HEK293 (cell line): ENCODE measurements at regions not wholly inside any gene's neighbourhood (a gene's known extent, or its start where the extent isn't known, plus 50 kb on each side); places are given as distances from the start of the nearest gene placed in this dataset.

Experiments
- BCL11B ChIP-seq: fragments of 450-650 bp; formaldehyde crosslinking; IDR thresholded peaks from 2 replicates; pipeline ENCODE4 v1.5.1; 2016; ENCODE audit warnings: low read depth, missing biosample characterization, missing genetic modification characterization
- GLI2 ChIP-seq: fragments of 450-650 bp; formaldehyde crosslinking; IDR thresholded peaks from 2 replicates; pipeline ENCODE4; 2017; ENCODE audit warnings: missing biosample characterization, missing genetic modification characterization, low read depth, borderline replicate concordance
- HIC1 ChIP-seq: fragments of 450-650 bp; formaldehyde crosslinking; IDR thresholded peaks from 2 replicates; pipeline ENCODE4 v1.5.1; 2016; ENCODE audit warnings: missing biosample characterization, missing genetic modification characterization
- KLF10 ChIP-seq: fragments of 450-650 bp; IDR thresholded peaks from 2 replicates; pipeline ENCODE4 v1.5.1; 2018; ENCODE audit warnings: missing biosample characterization, mild to moderate bottlenecking, missing genetic modification characterization
- KLF8 ChIP-seq: fragments of 450-650 bp; formaldehyde crosslinking; IDR thresholded peaks from 2 replicates; pipeline ENCODE4 v1.5.1; 2016; ENCODE audit warnings: missing biosample characterization, missing genetic modification characterization
- KLF9 ChIP-seq: fragments of 450-650 bp; formaldehyde crosslinking; IDR thresholded peaks from 2 replicates; pipeline ENCODE4 v1.5.1; 2016; ENCODE audit warnings: missing biosample characterization, missing genetic modification characterization, low read depth
- PRDM4 ChIP-seq: fragments of 450-650 bp; formaldehyde crosslinking; IDR thresholded peaks from 2 replicates; pipeline ENCODE4 v1.5.1; 2017; ENCODE audit warnings: missing biosample characterization, missing genetic modification characterization
- RBAK ChIP-seq: fragments of 450-650 bp; formaldehyde crosslinking; IDR thresholded peaks from 2 replicates; pipeline ENCODE4 v1.5.1; 2016; ENCODE audit warnings: missing biosample characterization, missing genetic modification characterization
- SETDB1 ChIP-seq: IDR thresholded peaks from one replicate; pipeline ENCODE4 v1.6.1; 2017; ENCODE audit warnings: mild to moderate bottlenecking, low read length, moderate library complexity, mixed read lengths; ENCODE audit not compliant: insufficient read length
- TSHZ1 ChIP-seq: fragments of 450-650 bp; formaldehyde crosslinking; IDR thresholded peaks from 2 replicates; pipeline ENCODE4 v1.5.1; 2016; ENCODE audit warnings: missing biosample characterization, missing genetic modification characterization, borderline replicate concordance
- YY1 ChIP-seq: fragments of 450-650 bp; formaldehyde crosslinking; IDR thresholded peaks from 2 replicates; pipeline ENCODE4 v1.5.1; 2018; ENCODE audit warnings: missing biosample characterization, missing genetic modification characterization
- ZBTB1 ChIP-seq: fragments of 450-650 bp; formaldehyde crosslinking; IDR thresholded peaks from 2 replicates; pipeline ENCODE4 v1.5.1; 2016; ENCODE audit warnings: missing biosample characterization, missing genetic modification characterization
- ZBTB21 ChIP-seq: fragments of 450-650 bp; formaldehyde crosslinking; IDR thresholded peaks from 2 replicates; pipeline ENCODE4 v1.5.1; 2017; ENCODE audit warnings: missing biosample characterization, missing genetic modification characterization
- ZEB2 ChIP-seq: fragments of 450-650 bp; formaldehyde crosslinking; IDR thresholded peaks from 2 replicates; pipeline ENCODE4 v1.5.1; 2016; ENCODE audit warnings: missing biosample characterization, missing genetic modification characterization
- ZFP41 ChIP-seq: fragments of 450-650 bp; formaldehyde crosslinking; IDR thresholded peaks from 2 replicates; pipeline ENCODE4 v1.5.1; 2016; ENCODE audit warnings: missing biosample characterization, missing genetic modification characterization, borderline replicate concordance
- ZNF157 ChIP-seq: fragments of 450-650 bp; formaldehyde crosslinking; IDR thresholded peaks from 2 replicates; pipeline ENCODE4 v1.5.1; 2016; ENCODE audit warnings: missing biosample characterization, missing genetic modification characterization
- ZNF18 ChIP-seq: fragments of 450-650 bp; formaldehyde crosslinking; IDR thresholded peaks from 2 replicates; pipeline ENCODE4 v1.5.1; 2016; ENCODE audit warnings: missing biosample characterization, missing genetic modification characterization
- ZNF391 ChIP-seq: fragments of 450-650 bp; formaldehyde crosslinking; IDR thresholded peaks from 2 replicates; pipeline ENCODE4 v1.5.1; 2016; ENCODE audit warnings: low read depth, missing biosample characterization, missing genetic modification characterization, borderline replicate concordance
- ZNF394 ChIP-seq: fragments of 450-650 bp; formaldehyde crosslinking; IDR thresholded peaks from 2 replicates; pipeline ENCODE4 v1.5.1; 2016; ENCODE audit warnings: missing biosample characterization, missing genetic modification characterization, mild to moderate bottlenecking, moderate library complexity, borderline replicate concordance
- ZNF514 ChIP-seq: fragments of 450-650 bp; formaldehyde crosslinking; IDR thresholded peaks from 2 replicates; pipeline ENCODE4 v1.5.1; 2016; ENCODE audit warnings: missing biosample characterization, missing genetic modification characterization
- ZNF629 ChIP-seq: fragments of 450-650 bp; formaldehyde crosslinking; IDR thresholded peaks from 2 replicates; pipeline ENCODE4 v1.5.1; 2017; ENCODE audit warnings: missing biosample characterization, missing genetic modification characterization
- ZNF654 ChIP-seq: fragments of 450-650 bp; formaldehyde crosslinking; IDR thresholded peaks from 2 replicates; pipeline ENCODE4 v1.5.1; 2016; ENCODE audit warnings: low read depth, missing biosample characterization, missing genetic modification characterization
- ZNF707 ChIP-seq: fragments of 450-650 bp; formaldehyde crosslinking; IDR thresholded peaks from 2 replicates; pipeline ENCODE4 v1.5.1; 2016; ENCODE audit warnings: missing biosample characterization, missing genetic modification characterization
- ZNF776 ChIP-seq: fragments of 450-650 bp; formaldehyde crosslinking; IDR thresholded peaks from 2 replicates; pipeline ENCODE4 v1.5.0; 2017; ENCODE audit warnings: missing biosample characterization, missing genetic modification characterization, borderline replicate concordance
- ZNF792 ChIP-seq: fragments of 450-650 bp; formaldehyde crosslinking; IDR thresholded peaks from 2 replicates; pipeline ENCODE4 v1.5.1; 2016; ENCODE audit warnings: missing biosample characterization, missing genetic modification characterization
- ZSCAN18 ChIP-seq: fragments of 450-650 bp; formaldehyde crosslinking; IDR thresholded peaks from 2 replicates; pipeline ENCODE4 v1.5.1; 2016; ENCODE audit warnings: missing biosample characterization, missing genetic modification characterization
- ZSCAN23 ChIP-seq: fragments of 450-650 bp; formaldehyde crosslinking; IDR thresholded peaks from 2 replicates; pipeline ENCODE4 v1.5.1; 2016; ENCODE audit warnings: missing biosample characterization, missing genetic modification characterization
- ZSCAN4 ChIP-seq: fragments of 450-650 bp; formaldehyde crosslinking; IDR thresholded peaks from 2 replicates; pipeline ENCODE4 v1.5.1; 2017; ENCODE audit warnings: missing biosample characterization, missing genetic modification characterization
- ZXDB ChIP-seq: fragments of 450-650 bp; formaldehyde crosslinking; IDR thresholded peaks from 2 replicates; pipeline ENCODE4 v1.5.1; 2016; ENCODE audit warnings: missing biosample characterization, missing genetic modification characterization

GRCh38 chr5:126000507-126000906 is 422.7 kb upstream of the GRAMD2B start (continued):
- TF ChIP-seq HIC1 (tag by site-specific recombination) = no peak; the same call in none of the 2 replicates
- TF ChIP-seq ZEB2 (tag by site-specific recombination) = peak; percentile 93
- TF ChIP-seq ZNF629 = peak; percentile 95
- TF ChIP-seq BCL11B (tag by site-specific recombination) = peak; percentile 94
- TF ChIP-seq TSHZ1 (tag by site-specific recombination) = peak; percentile 98
- TF ChIP-seq ZSCAN23 (tag by site-specific recombination) = peak; percentile 63; the same call in 1 of the 2 replicates
- no peak for TF ChIP-seq RBAK
- no peak for TF ChIP-seq YY1 (tag by site-specific recombination)
- TF ChIP-seq ZNF654 (tag by site-specific recombination) = peak; percentile 13; the same call in 1 of the 2 replicates
- no peak; the same call in 1 of the 2 replicates for TF ChIP-seq ZNF792 (tag by site-specific recombination)
- peak; percentile 93 for TF ChIP-seq GLI2
- peak; percentile 85 for TF ChIP-seq KLF10
- no peak for TF ChIP-seq ZSCAN18 (tag by site-specific recombination)
- TF ChIP-seq ZNF18 (tag by site-specific recombination) = peak; percentile 79
- peak; percentile 91; the same call in 1 of the 2 replicates for TF ChIP-seq ZNF391 (tag by site-specific recombination)
- no peak for TF ChIP-seq ZNF514
- TF ChIP-seq ZXDB (tag by site-specific recombination) = peak; percentile 89
- TF ChIP-seq KLF9 = no peak
- no peak for TF ChIP-seq ZNF157 (tag by site-specific recombination)
- peak; percentile 59 for TF ChIP-seq ZSCAN4 (tag by site-specific recombination)
- TF ChIP-seq ZNF394 (tag by site-specific recombination) = peak; percentile 61; the same call in 1 of the 2 replicates
- peak; percentile 85 for TF ChIP-seq KLF8 (tag by site-specific recombination)
- no peak for TF ChIP-seq ZNF707 (tag by site-specific recombination)
- no peak for TF ChIP-seq ZFP41 (tag by site-specific recombination)
- TF ChIP-seq PRDM4 (tag by site-specific recombination) = peak; percentile 95
- TF ChIP-seq ZBTB1 (tag by site-specific recombination) = peak; percentile 95
- 0 out of 2 replicates have a peak, but pooled peaks have one; percentile 26 for TF ChIP-seq ZBTB21 (tag by site-specific recombination)
- peak; percentile 18 for TF ChIP-seq SETDB1
- no peak for TF ChIP-seq ZNF776 (tag by site-specific recombination)
